ENCODE measurements at regions not wholly inside any gene's neighbourhood (a gene's known extent, or its start where the extent isn't known, plus 50 kb on each side); places are given as distances from the start of the nearest gene placed in this dataset.

GRCh38 chr21:35775778-35776544 is 284.4 kb downstream of the SETD4 start:
- TF ChIP-seq, protein P1, sequence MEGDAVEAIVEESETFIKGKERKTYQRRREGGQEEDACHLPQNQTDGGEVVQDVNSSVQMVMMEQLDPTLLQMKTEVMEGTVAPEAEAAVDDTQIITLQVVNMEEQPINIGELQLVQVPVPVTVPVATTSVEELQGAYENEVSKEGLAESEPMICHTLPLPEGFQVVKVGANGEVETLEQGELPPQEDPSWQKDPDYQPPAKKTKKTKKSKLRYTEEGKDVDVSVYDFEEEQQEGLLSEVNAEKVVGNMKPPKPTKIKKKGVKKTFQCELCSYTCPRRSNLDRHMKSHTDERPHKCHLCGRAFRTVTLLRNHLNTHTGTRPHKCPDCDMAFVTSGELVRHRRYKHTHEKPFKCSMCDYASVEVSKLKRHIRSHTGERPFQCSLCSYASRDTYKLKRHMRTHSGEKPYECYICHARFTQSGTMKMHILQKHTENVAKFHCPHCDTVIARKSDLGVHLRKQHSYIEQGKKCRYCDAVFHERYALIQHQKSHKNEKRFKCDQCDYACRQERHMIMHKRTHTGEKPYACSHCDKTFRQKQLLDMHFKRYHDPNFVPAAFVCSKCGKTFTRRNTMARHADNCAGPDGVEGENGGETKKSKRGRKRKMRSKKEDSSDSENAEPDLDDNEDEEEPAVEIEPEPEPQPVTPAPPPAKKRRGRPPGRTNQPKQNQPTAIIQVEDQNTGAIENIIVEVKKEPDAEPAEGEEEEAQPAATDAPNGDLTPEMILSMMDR (IDR thresholded peaks at IDR 0.05; ENCODE audit: insufficient read depth, low read length) = no peak
- no peak for TF ChIP-seq REST (IDR thresholded peaks at IDR 0.05; ENCODE audit: insufficient replicate concordance, low read depth)
- TF ChIP-seq POLR2AphosphoS5 (IDR thresholded peaks at IDR 0.05; ENCODE audit: low read depth) = no peak

Data from HL-60 (cell line).